GM19025 (cell line): ENCODE measurements at regions not wholly inside any gene's neighbourhood (a gene's known extent, or its start where the extent isn't known, plus 50 kb on each side); places are given as distances from the start of the nearest gene placed in this dataset.
"Not testable (repeated sequence)": the region's sequence is repeated elsewhere in the genome, so short reads cannot be mapped to it uniquely, and the experiment has no call there.

ENCODE experiments used
- ATAC-seq: cut with Tn5 transposase; IDR thresholded peaks from one replicate; pipeline ENCODE4 v1.9.1; 2021; ENCODE audit warnings: mild to moderate bottlenecking, low read depth, moderate library complexity; ENCODE audit not compliant: unreplicated experiment

- no peak for ATAC-seq
Measured at GRCh38 chr7:110483553-110483952, 607.4 kb upstream of the LRRN3 start.

GRCh38 chr7:110484356-110484755, 606.6 kb upstream of the LRRN3 start:
- ATAC-seq: no peak

- ATAC-seq: no peak
Measured at GRCh38 chr7:110486549-110486948, 604.4 kb upstream of the LRRN3 start.

- no peak for ATAC-seq
Measured at GRCh38 chr7:110502888-110503465, 588.0 kb upstream of the LRRN3 start.

- no peak for ATAC-seq
Measured at GRCh38 chr7:110507369-110507768, 583.6 kb upstream of the LRRN3 start.

- no peak for ATAC-seq
Measured at GRCh38 chr7:110507832-110508231, 583.1 kb upstream of the LRRN3 start.

- ATAC-seq: not testable (repeated sequence)
Measured at GRCh38 chr7:110514975-110515551, 575.9 kb upstream of the LRRN3 start.

GRCh38 chr7:110519851-110520250, 571.1 kb upstream of the LRRN3 start:
- no peak for ATAC-seq

- ATAC-seq: no peak
Measured at GRCh38 chr7:110521357-110521911, 569.5 kb upstream of the LRRN3 start.

- ATAC-seq: no peak
Measured at GRCh38 chr7:110522061-110522760, 568.7 kb upstream of the LRRN3 start.

- ATAC-seq: no peak
Measured at GRCh38 chr7:110522761-110523200, 568.1 kb upstream of the LRRN3 start.

- no peak for ATAC-seq
Measured at GRCh38 chr7:110529175-110529574, 561.8 kb upstream of the LRRN3 start.

GRCh38 chr7:110531186-110531585, 559.7 kb upstream of the LRRN3 start:
- no peak for ATAC-seq

- ATAC-seq: no peak
Measured at GRCh38 chr7:110534241-110534931, 556.5 kb upstream of the LRRN3 start.

GRCh38 chr7:110539216-110539615, 551.7 kb upstream of the LRRN3 start:
- no peak for ATAC-seq

- ATAC-seq: no peak
Measured at GRCh38 chr7:110541962-110542361, 549.0 kb upstream of the LRRN3 start.

GRCh38 chr7:110544194-110544593, 546.7 kb upstream of the LRRN3 start:
- ATAC-seq: no peak

- no peak for ATAC-seq
Measured at GRCh38 chr7:110548372-110548771, 542.6 kb upstream of the LRRN3 start.

- ATAC-seq: no peak
Measured at GRCh38 chr7:110557136-110557535, 533.8 kb upstream of the LRRN3 start.

GRCh38 chr7:110563286-110563685, 527.6 kb upstream of the LRRN3 start:
- ATAC-seq: not testable (repeated sequence)

GRCh38 chr7:110564246-110564645, 526.7 kb upstream of the LRRN3 start:
- no peak for ATAC-seq
